Endothelial cell of umbilical vein (primary cell): ENCODE measurements at regions not wholly inside any gene's neighbourhood (a gene's known extent, or its start where the extent isn't known, plus 50 kb on each side); places are given as distances from the start of the nearest gene placed in this dataset.

ENCODE experiments used
- BruUV-seq: library from RNA; stranded (reverse); fragments of 400-500 nt; replicated peaks from 2 replicates; lab custom pipeline; 2021; lab: Mats Ljungman, UMichigan
- CTCF ChIA-PET: fragments of 300-600, 350-600 bp; sonication (Branson Sonifier 250); formaldehyde crosslinking; loops from one replicate; lab custom pipeline; 2021; ENCODE audit warnings: antibody characterized with exemption, inconsistent platforms; lab: Charles Lee
- POLR2A ChIA-PET: fragments of 300-600, 350-600 bp; sonication (Branson Sonifier 250); formaldehyde crosslinking; loops from one replicate; lab custom pipeline; 2021; ENCODE audit warnings: antibody characterized with exemption, inconsistent platforms; lab: Charles Lee
- DNase-seq: peaks from one replicate; pipeline ENCODE4 v3.0.0-alpha.2; 2011; ENCODE audit warnings: low read depth, low spot score
- FAIRE-seq: peaks from 2 replicates; lab custom pipeline; 2011; peaks lifted over from hg19 to GRCh38; lab: Jason Lieb, UNC
- H2AFZ ChIP-seq: 2 replicates; pipeline ENCODE4 v1.6.0; 2012; ENCODE audit warnings: low read depth, low read length, control low read depth, inconsistent platforms
- H3K27ac ChIP-seq: 2 replicates; pipeline ENCODE4 v1.5.1; 2011; ENCODE audit warnings: low read depth, mild to moderate bottlenecking, control low read depth, low read length, moderate library complexity; ENCODE audit not compliant: insufficient read depth
- H3K27me3 ChIP-seq, 2 experiments: 2 replicates each; pipeline versions ENCODE4 v1.6.0 to v1.6.1; 2011; ENCODE audit warnings: low read length in 2 of 2, mixed read lengths in 1 of 2; ENCODE audit not compliant: control insufficient read depth in 2 of 2, insufficient read depth in 2 of 2
- H3K36me3 ChIP-seq, 2 experiments: 2 replicates in 1 of 2; 3 replicates in 1 of 2; pipeline ENCODE4 v1.5.1; 2011; ENCODE audit warnings: low read length in 2 of 2, mild to moderate bottlenecking in 1 of 2, moderate library complexity in 1 of 2; ENCODE audit not compliant: control insufficient read depth in 2 of 2, insufficient read depth in 2 of 2; ENCODE audit errors: extremely low read depth in 1 of 2
- H3K4me1 ChIP-seq: 3 replicates; pipeline ENCODE4 v1.5.1; 2011; ENCODE audit warnings: mild to moderate bottlenecking, low read length; ENCODE audit not compliant: control insufficient read depth, insufficient read depth; ENCODE audit errors: extremely low read depth
- H3K4me2 ChIP-seq: 2 replicates; pipeline ENCODE4 v1.6.1; 2011; ENCODE audit warnings: low read length, control low read depth, mixed read lengths; ENCODE audit not compliant: insufficient read depth
- H3K4me3 ChIP-seq, 3 experiments: fragments of 200-600 bp in 1 of 3; sonication (generic), shearing (Covaris generic) in 1 of 3; replicated peaks in 1 of 3; 2 replicates each; pipeline ENCODE4 v1.5.1; 2011 to 2016; ENCODE audit warnings: control low read depth in 3 of 3, low read length in 3 of 3, mild to moderate bottlenecking in 2 of 3, inconsistent platforms in 1 of 3, low read depth in 1 of 3, moderate library complexity in 1 of 3; ENCODE audit not compliant: insufficient read depth in 1 of 3
- H3K79me2 ChIP-seq: 2 replicates; pipeline ENCODE4 v1.6.0; 2012; ENCODE audit warnings: low read length, inconsistent platforms; ENCODE audit not compliant: control insufficient read depth, insufficient read depth
- H3K9ac ChIP-seq: replicated peaks from 2 replicates; pipeline ENCODE3; 2011; ENCODE audit warnings: low read length, control low read depth; ENCODE audit not compliant: insufficient read depth; ENCODE audit errors: extremely low read depth
- H3K9me1 ChIP-seq: replicated peaks from 3 replicates; pipeline ENCODE4 v1.6.0; 2011; ENCODE audit warnings: mild to moderate bottlenecking, low read length; ENCODE audit not compliant: control insufficient read depth, insufficient read depth; ENCODE audit errors: extremely low read depth
- H3K9me3 ChIP-seq: replicated peaks from 2 replicates; pipeline ENCODE4 v1.5.1; 2012; ENCODE audit warnings: low read length, inconsistent platforms; ENCODE audit not compliant: control insufficient read depth, insufficient read depth
- H4K20me1 ChIP-seq: replicated peaks from 2 replicates; pipeline ENCODE3; 2011; ENCODE audit warnings: mild to moderate bottlenecking, low read length; ENCODE audit not compliant: control insufficient read depth, insufficient read depth; ENCODE audit errors: extremely low read depth
- CTCF ChIP-seq, 2 donors: IDR thresholded peaks; 1 replicate in 1 of 2; 2 replicates in 1 of 2; pipeline ENCODE4 v1.5.1; 2011; ENCODE audit warnings: low read length in 2 of 2, mild to moderate bottlenecking in 2 of 2, moderate library complexity in 2 of 2, control low read depth in 1 of 2, inconsistent platforms in 1 of 2, low read depth in 1 of 2; ENCODE audit not compliant: insufficient read depth in 1 of 2; ENCODE audit errors: extremely low read depth in 1 of 2
- EZH2 ChIP-seq: IDR thresholded peaks from 2 replicates; pipeline ENCODE4 v1.6.1; 2012; ENCODE audit warnings: borderline replicate concordance, low read depth, mild to moderate bottlenecking, moderate library complexity, low read length, inconsistent platforms; ENCODE audit not compliant: severe bottlenecking
- FOS ChIP-seq: IDR thresholded peaks from 2 replicates; pipeline ENCODE4 v1.6.1; 2011; ENCODE audit warnings: mild to moderate bottlenecking, low read length, moderate library complexity, borderline replicate concordance; ENCODE audit not compliant: insufficient read depth
- GATA2 ChIP-seq: IDR thresholded peaks from 2 replicates; pipeline ENCODE4 v1.7.0; 2011; ENCODE audit warnings: low read depth, mild to moderate bottlenecking, moderate library complexity, mixed read lengths, low read length; ENCODE audit not compliant: insufficient read length, insufficient read depth
- JUN ChIP-seq: IDR thresholded peaks from 2 replicates; pipeline ENCODE4 v1.6.1; 2011; ENCODE audit warnings: borderline replicate concordance, low read depth; ENCODE audit not compliant: insufficient read length, insufficient read depth
- MAX ChIP-seq: IDR thresholded peaks from 2 replicates; pipeline ENCODE4 v1.6.1; 2011; ENCODE audit not compliant: insufficient read depth, insufficient read length
- MYC ChIP-seq: IDR thresholded peaks from one replicate; pipeline ENCODE4 v1.6.1; 2011; ENCODE audit warnings: mild to moderate bottlenecking, low read depth, low read length
- POLR2A ChIP-seq: IDR thresholded peaks from 2 replicates; pipeline ENCODE4 v1.6.1; 2012; ENCODE audit warnings: low read depth, mild to moderate bottlenecking, control low read depth, low read length
- POLR2AphosphoS5 ChIP-seq: IDR thresholded peaks from 2 replicates; pipeline ENCODE4 v1.6.1; 2012; ENCODE audit warnings: low read depth, mild to moderate bottlenecking, control low read depth, low read length, moderate library complexity; ENCODE audit not compliant: insufficient read depth
- dilution Hi-C: fragments of 300-500 bp; cut with MboI; formaldehyde crosslinking; loops from one replicate; pipeline ENCODE4 v1.15.0; 2019; ENCODE audit warnings: low sequenced_read_pairs; ENCODE audit not compliant: extremely low pct_ligation_motif_present
- intact Hi-C: fragments of 100-400 bp; cut with micrococcal nuclease; formaldehyde crosslinking; loops from one replicate; pipeline ENCODE4 v1.10.0; 2022

- FAIRE-seq (no peak), DNase-seq (no peak)
- no peaks in the 10 kb centered on the region for H3K9me1 ChIP-seq
- H2AFZ ChIP-seq, result no peak overlapping the region
- TF ChIP-seq GATA2 (no peak), POLR2A (no peak), FOS (no peak), JUN (no peak), MAX (no peak), POLR2AphosphoS5 (no peak), MYC (no peak), CTCF (IDR thresholded peaks at IDR 0.05; ENCODE audit: extremely low read depth in 1 of 2, insufficient read depth in 1 of 2, low read depth in 1 of 2, low read length in 2 of 2) (no peak), EZH2 (no peak)
- H3K9me3 ChIP-seq, result no peaks in the 10 kb centered on the region
- H3K4me1 ChIP-seq, result no peaks in the 10 kb centered on the region
- no peaks in the 10 kb centered on the region for H4K20me1 ChIP-seq
- no peak overlapping the region for H3K4me2 ChIP-seq
- intact Hi-C loops (no loop called here), dilution Hi-C loops (no loop called here)
- H3K79me2 ChIP-seq, result no peaks in the 10 kb centered on the region
- no peaks in the 10 kb centered on the region for H3K36me3 ChIP-seq
- ChIA-PET CTCF (interaction anchor here (0.8 to 5.1 kb wide), 34 partner anchors 10 to 678 kb away, joined by 3 to 59 read pairs (median 9); partner anchors contain the start of genes ADAM17, ODC1, TAF1B and YWHAQ), POLR2A (no interaction called here)
- H3K4me3 ChIP-seq, result no peak overlapping the region
- H3K27ac ChIP-seq, result no peak overlapping the region
- no peak overlapping the region for H3K9ac ChIP-seq
- BruUV-seq, result no TSS peak
- H3K27me3 ChIP-seq, result peaks cover 0 to 3% of the 10 kb centered on the region in 2 experiments
Observed at GRCh38 chr2:9770006-9770307, 73.3 kb upstream of the TAF1B start.
